ENCODE measurements at regions not wholly inside any gene's neighbourhood (a gene's known extent, or its start where the extent isn't known, plus 50 kb on each side); places are given as distances from the start of the nearest gene placed in this dataset.
A peak's percentile ranks its signal among the peaks of the same experiment; 100 is the strongest.

- TF ChIP-seq SPI1 (IDR thresholded peaks at IDR 0.05; ENCODE audit: borderline replicate concordance, low read depth), result no peak
- TF ChIP-seq, protein P1, sequence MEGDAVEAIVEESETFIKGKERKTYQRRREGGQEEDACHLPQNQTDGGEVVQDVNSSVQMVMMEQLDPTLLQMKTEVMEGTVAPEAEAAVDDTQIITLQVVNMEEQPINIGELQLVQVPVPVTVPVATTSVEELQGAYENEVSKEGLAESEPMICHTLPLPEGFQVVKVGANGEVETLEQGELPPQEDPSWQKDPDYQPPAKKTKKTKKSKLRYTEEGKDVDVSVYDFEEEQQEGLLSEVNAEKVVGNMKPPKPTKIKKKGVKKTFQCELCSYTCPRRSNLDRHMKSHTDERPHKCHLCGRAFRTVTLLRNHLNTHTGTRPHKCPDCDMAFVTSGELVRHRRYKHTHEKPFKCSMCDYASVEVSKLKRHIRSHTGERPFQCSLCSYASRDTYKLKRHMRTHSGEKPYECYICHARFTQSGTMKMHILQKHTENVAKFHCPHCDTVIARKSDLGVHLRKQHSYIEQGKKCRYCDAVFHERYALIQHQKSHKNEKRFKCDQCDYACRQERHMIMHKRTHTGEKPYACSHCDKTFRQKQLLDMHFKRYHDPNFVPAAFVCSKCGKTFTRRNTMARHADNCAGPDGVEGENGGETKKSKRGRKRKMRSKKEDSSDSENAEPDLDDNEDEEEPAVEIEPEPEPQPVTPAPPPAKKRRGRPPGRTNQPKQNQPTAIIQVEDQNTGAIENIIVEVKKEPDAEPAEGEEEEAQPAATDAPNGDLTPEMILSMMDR (IDR thresholded peaks at IDR 0.05; ENCODE audit: insufficient read depth, low read length), result no peak
- TF ChIP-seq REST (IDR thresholded peaks at IDR 0.05; ENCODE audit: insufficient replicate concordance, low read depth), result no peak
- no peak for TF ChIP-seq POLR2AphosphoS5 (IDR thresholded peaks at IDR 0.05; ENCODE audit: low read depth)
- no peak for TF ChIP-seq GABPA (IDR thresholded peaks at IDR 0.05; ENCODE audit: low read depth)
- Histone ChIP-seq H3K27ac (replicated peaks) (no peak overlapping the region), H3K27me3 (ENCODE audit: insufficient read depth, poor library complexity, severe bottlenecking) (no peaks in the 10 kb centered on the region), H3K4me3 (replicated peaks; ENCODE audit: insufficient read depth, low read length) (no peak overlapping the region)
- no peak for DNase-seq (ENCODE audit: low read depth in 1 of 2, low spot score in 1 of 2)
Measured at GRCh38 chr14:83287300-83287699, 1753.6 kb upstream of the SEL1L start.

DNA sequence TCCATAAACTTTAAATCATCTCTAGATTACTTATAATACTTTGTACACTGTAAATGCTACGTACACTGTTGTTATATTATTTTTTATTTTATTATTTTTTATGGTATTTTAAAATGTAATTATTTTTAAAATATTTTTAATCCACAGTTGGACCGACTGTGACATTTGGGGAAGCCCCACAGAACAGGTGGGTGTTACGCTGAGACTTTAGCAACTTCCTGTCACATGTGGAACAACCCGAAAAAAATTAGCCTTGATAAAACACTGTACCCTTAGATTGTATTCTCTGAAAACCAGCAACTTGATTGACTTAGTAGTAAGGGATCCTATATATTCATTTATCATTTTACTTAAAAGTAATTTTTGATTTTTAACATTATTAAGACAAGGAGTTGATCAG lies 1755.7 kb upstream of the SEL1L start:
- TF ChIP-seq GABPA (IDR thresholded peaks at IDR 0.05; ENCODE audit: low read depth) (no peak), REST (IDR thresholded peaks at IDR 0.05; ENCODE audit: insufficient replicate concordance, low read depth) (no peak), POLR2AphosphoS5 (IDR thresholded peaks at IDR 0.05; ENCODE audit: low read depth) (no peak), SPI1 (IDR thresholded peaks at IDR 0.05; ENCODE audit: borderline replicate concordance, low read depth) (no peak)
- TF ChIP-seq, protein P1 (IDR thresholded peaks at IDR 0.05; ENCODE audit: insufficient read depth, low read length), result no peak
- Histone ChIP-seq H3K4me3 (replicated peaks; ENCODE audit: insufficient read depth, low read length) (no peak overlapping the region), H3K27ac (replicated peaks) (no peak overlapping the region), H3K27me3 (ENCODE audit: insufficient read depth, poor library complexity, severe bottlenecking) (no peaks in the 10 kb centered on the region)
- peak in 1 of 2 experiments; percentile 27 for DNase-seq (ENCODE audit: low read depth in 1 of 2, low spot score in 1 of 2)

DNA sequence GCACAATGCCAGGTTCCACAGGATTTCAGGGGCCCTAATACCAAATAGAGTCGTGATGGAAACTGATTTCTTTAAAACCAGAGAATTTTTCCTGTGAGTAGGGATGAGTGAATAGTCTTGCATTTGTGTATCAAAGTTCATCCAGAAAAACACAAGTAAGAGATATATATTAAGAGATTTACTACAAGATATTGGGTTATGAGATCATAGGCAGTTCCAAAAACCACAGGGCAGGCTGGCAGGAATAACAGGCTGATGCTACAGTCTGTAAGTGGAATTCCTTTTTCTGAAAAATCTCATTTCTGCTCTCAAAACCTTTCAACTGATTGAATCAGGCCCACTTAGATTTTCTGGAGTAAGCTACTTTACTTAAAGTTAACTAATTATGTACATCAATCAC lies 1756.2 kb upstream of the SEL1L start:
- Histone ChIP-seq H3K27me3 (ENCODE audit: insufficient read depth, poor library complexity, severe bottlenecking) (no peaks in the 10 kb centered on the region), H3K4me3 (replicated peaks; ENCODE audit: insufficient read depth, low read length) (no peak overlapping the region), H3K27ac (replicated peaks) (no peak overlapping the region)
- no peak for DNase-seq (ENCODE audit: low read depth in 1 of 2, low spot score in 1 of 2)
- TF ChIP-seq POLR2AphosphoS5 (IDR thresholded peaks at IDR 0.05; ENCODE audit: low read depth), result no peak
- TF ChIP-seq SPI1 (IDR thresholded peaks at IDR 0.05; ENCODE audit: borderline replicate concordance, low read depth), result no peak
- TF ChIP-seq REST (IDR thresholded peaks at IDR 0.05; ENCODE audit: insufficient replicate concordance, low read depth), result no peak
